AG04450 (cell line): ENCODE measurements at regions not wholly inside any gene's neighbourhood (a gene's known extent, or its start where the extent isn't known, plus 50 kb on each side); places are given as distances from the start of the nearest gene placed in this dataset.
"Not testable (repeated sequence)": the region's sequence is repeated elsewhere in the genome, so short reads cannot be mapped to it uniquely, and the experiment has no call there.

ENCODE experiments used
- CTCF ChIA-PET: fragments of 300-600, 350-600 bp; formaldehyde crosslinking; extraction: SDS; loops from one replicate; lab custom pipeline; 2022; ENCODE audit warnings: antibody characterized with exemption, inconsistent platforms; lab: Charles Lee
- POLR2A ChIA-PET: fragments of 350-600 bp; formaldehyde crosslinking; extraction: SDS; loops from one replicate; lab custom pipeline; 2021; ENCODE audit warnings: antibody characterized with exemption, inconsistent platforms; lab: Yijun Ruan, JAX
- DNase-seq: peaks from one replicate; pipeline ENCODE4 v3.0.0-alpha.2; 2011; ENCODE audit warnings: low read depth, low spot score
- H3K27ac ChIP-seq: one replicate; pipeline ENCODE4 v1.5.1; 2012; ENCODE audit warnings: low read depth, low read length, control low read depth
- H3K27me3 ChIP-seq: one replicate; pipeline ENCODE4 v1.6.0; 2012; ENCODE audit warnings: low read length; ENCODE audit not compliant: control insufficient read depth, insufficient read depth
- H3K4me3 ChIP-seq: 2 replicates; pipeline ENCODE4 v1.5.1; 2011; ENCODE audit warnings: mild to moderate bottlenecking, low read depth, low read length, control low read depth
- H3K9me3 ChIP-seq: 2 replicates; pipeline ENCODE4 v1.5.1; 2012; ENCODE audit warnings: low read length; ENCODE audit not compliant: control insufficient read depth, insufficient read depth
- CTCF ChIP-seq: IDR thresholded peaks from 2 replicates; pipeline ENCODE4 v1.5.1; 2011; ENCODE audit warnings: low read depth, low read length, control low read depth, inconsistent platforms

- no peak for DNase-seq
These were observed 916.4 kb downstream of the UQCRFS1 start for GRCh38 chr19:28296506-28296905.

GRCh38 chr19:28294975-28295374 is 918.0 kb downstream of the UQCRFS1 start:
- H3K4me3 ChIP-seq, POLR2A ChIA-PET, H3K27ac ChIP-seq, H3K27me3 ChIP-seq, CTCF ChIA-PET, DNase-seq: not testable (repeated sequence)
- peaks cover 63% of the 10 kb centered on the region for H3K9me3 ChIP-seq

More at GRCh38 chr19:28296506-28296905, 916.4 kb downstream of the UQCRFS1 start:
- Histone ChIP-seq H3K4me3 (no peak overlapping the region), H3K27me3 (no peaks in the 10 kb centered on the region), H3K27ac (no peak overlapping the region), H3K9me3 (peaks cover 67% of the 10 kb centered on the region)
- ChIA-PET POLR2A (no interaction called here), CTCF (no interaction called here)
- TF ChIP-seq CTCF = no peak

GRCh38 chr19:28294395-28294794 is 918.6 kb downstream of the UQCRFS1 start:
- no peak for DNase-seq
- Histone ChIP-seq H3K27ac (no peak overlapping the region), H3K9me3 (peaks cover 63% of the 10 kb centered on the region), H3K4me3 (no peak overlapping the region), H3K27me3 (no peaks in the 10 kb centered on the region)
- ChIA-PET CTCF (no interaction called here), POLR2A (no interaction called here)
- TF ChIP-seq CTCF = no peak

- ChIA-PET POLR2A (no interaction called here), CTCF (no interaction called here)
- TF ChIP-seq CTCF = no peak
These were observed 919.3 kb downstream of the UQCRFS1 start for GRCh38 chr19:28293685-28294084.

GRCh38 chr19:28292822-28293500 is 920.0 kb downstream of the UQCRFS1 start:
- POLR2A ChIA-PET = no interaction called here
- H3K4me3 ChIP-seq = no peak overlapping the region
- CTCF ChIA-PET = no interaction called here
- H3K9me3 ChIP-seq = peaks cover 57% of the 10 kb centered on the region
- H3K27me3 ChIP-seq = no peaks in the 10 kb centered on the region
- no peak overlapping the region for H3K27ac ChIP-seq
- no peak for TF ChIP-seq CTCF
- no peak for DNase-seq

More at GRCh38 chr19:28293685-28294084, 919.3 kb downstream of the UQCRFS1 start:
- no peak overlapping the region for H3K27ac ChIP-seq
- no peak for DNase-seq
- H3K27me3 ChIP-seq = no peaks in the 10 kb centered on the region
- H3K4me3 ChIP-seq = no peak overlapping the region
- H3K9me3 ChIP-seq = peaks cover 61% of the 10 kb centered on the region
